ENCODE measurements at regions not wholly inside any gene's neighbourhood (a gene's known extent, or its start where the extent isn't known, plus 50 kb on each side); places are given as distances from the start of the nearest gene placed in this dataset.
"Not testable (repeated sequence)": the region's sequence is repeated elsewhere in the genome, so short reads cannot be mapped to it uniquely, and the experiment has no call there.

DNA sequence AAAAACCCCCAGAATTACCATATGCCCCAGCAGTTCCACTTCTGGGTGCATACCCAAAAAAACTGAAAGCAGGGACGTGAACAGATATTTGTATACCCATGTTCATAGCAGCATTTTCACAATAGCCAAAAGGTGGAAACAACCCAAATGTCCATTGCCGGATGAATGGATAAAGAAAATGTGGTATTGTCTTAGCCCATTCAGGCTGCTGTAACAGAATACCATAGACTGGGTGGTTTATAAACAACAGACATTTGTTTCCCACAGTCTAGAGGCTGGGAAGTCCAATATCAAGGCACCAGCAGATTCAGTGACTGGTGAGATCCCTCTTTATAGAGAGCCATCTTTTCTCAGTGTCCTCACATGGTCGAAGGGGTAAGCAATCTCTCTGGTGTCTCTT is 182.1 kb upstream of the ANKRD28 start:
- DNase-seq (ENCODE audit: low spot score in 2 of 2) = no peak
- H3K4me3 ChIP-seq (ENCODE audit: low read depth, poor library complexity, severe bottlenecking) = no peak overlapping the region
- 85 to 86% methylated on average over 3 of the region's 3 CpGs for WGBS, 2 donors
- TF ChIP-seq, protein P1, sequence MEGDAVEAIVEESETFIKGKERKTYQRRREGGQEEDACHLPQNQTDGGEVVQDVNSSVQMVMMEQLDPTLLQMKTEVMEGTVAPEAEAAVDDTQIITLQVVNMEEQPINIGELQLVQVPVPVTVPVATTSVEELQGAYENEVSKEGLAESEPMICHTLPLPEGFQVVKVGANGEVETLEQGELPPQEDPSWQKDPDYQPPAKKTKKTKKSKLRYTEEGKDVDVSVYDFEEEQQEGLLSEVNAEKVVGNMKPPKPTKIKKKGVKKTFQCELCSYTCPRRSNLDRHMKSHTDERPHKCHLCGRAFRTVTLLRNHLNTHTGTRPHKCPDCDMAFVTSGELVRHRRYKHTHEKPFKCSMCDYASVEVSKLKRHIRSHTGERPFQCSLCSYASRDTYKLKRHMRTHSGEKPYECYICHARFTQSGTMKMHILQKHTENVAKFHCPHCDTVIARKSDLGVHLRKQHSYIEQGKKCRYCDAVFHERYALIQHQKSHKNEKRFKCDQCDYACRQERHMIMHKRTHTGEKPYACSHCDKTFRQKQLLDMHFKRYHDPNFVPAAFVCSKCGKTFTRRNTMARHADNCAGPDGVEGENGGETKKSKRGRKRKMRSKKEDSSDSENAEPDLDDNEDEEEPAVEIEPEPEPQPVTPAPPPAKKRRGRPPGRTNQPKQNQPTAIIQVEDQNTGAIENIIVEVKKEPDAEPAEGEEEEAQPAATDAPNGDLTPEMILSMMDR (IDR thresholded peaks at IDR 0.05) = no peak
- TF ChIP-seq POLR2A (IDR thresholded peaks at IDR 0.05) = no peak
- intact Hi-C loops (cut with DNase I; ENCODE audit: low total_unique reads) = no loop called here

DNA sequence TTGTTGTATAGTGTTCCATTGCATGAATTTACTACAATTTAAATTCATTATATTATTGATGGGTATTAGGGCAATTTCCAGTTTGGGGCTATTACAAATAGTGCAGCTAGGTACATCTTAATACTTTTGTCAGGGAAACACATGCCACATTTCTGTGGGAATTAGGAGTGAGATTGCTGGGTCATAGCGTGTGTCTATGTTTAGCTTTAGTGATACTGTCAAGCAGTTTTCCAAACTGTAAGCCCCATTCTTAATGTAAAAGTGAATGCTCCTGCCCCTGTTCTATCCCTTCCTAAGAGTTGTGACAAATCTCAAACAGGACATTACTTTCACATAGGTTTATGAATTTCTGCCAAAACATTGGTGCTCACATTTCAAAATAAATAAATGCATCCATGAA is 184.5 kb upstream of the ANKRD28 start:
- TF ChIP-seq, protein P1 (IDR thresholded peaks at IDR 0.05) = no peak
- no peak for TF ChIP-seq POLR2A (IDR thresholded peaks at IDR 0.05)
- DNase-seq (ENCODE audit: low spot score in 2 of 2) = no peak
- intact Hi-C loops (cut with DNase I; ENCODE audit: low total_unique reads) = no loop called here
- 76 to 91% methylated on average over 1 of the region's 1 CpG for WGBS, 2 donors
- no peak overlapping the region for H3K4me3 ChIP-seq (ENCODE audit: low read depth, poor library complexity, severe bottlenecking)

DNA sequence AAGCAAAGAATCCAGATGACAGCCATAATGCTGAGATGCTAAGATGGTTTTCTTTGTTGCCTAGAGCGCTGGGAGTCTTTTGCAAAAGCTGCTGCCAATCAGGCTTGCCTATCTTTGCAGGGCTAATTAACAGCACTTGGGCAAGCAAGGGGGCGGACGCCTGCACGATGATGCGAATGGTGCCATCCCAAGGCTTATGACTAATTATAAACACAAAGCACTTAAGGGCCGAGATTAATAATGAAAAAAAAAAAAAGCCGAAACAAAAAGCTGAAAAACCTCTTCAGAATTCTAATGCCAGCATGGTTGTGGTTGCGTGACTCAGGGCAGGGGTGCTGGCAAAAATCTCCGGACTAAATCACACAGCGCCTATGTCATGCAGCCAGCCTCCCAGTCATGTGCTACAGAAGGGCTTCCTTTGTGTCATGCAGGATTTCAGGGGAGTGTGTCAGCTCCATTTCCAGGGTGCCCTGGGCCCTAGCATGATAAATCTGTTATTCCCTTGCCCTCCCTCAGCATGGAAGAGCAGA is 185.0 kb upstream of the ANKRD28 start:
- intact Hi-C loops (cut with DNase I; ENCODE audit: low total_unique reads) = no loop called here
- no peak overlapping the region for H3K4me3 ChIP-seq (ENCODE audit: low read depth, poor library complexity, severe bottlenecking)
- TF ChIP-seq, protein P1 (IDR thresholded peaks at IDR 0.05) = no peak
- TF ChIP-seq POLR2A (IDR thresholded peaks at IDR 0.05) = no peak
- DNase-seq (ENCODE audit: low spot score in 2 of 2) = peak in 1 of 2 donors; percentile 45
- 43 to 50% methylated on average over 10 of the region's 10 CpGs for WGBS, 2 donors

DNA sequence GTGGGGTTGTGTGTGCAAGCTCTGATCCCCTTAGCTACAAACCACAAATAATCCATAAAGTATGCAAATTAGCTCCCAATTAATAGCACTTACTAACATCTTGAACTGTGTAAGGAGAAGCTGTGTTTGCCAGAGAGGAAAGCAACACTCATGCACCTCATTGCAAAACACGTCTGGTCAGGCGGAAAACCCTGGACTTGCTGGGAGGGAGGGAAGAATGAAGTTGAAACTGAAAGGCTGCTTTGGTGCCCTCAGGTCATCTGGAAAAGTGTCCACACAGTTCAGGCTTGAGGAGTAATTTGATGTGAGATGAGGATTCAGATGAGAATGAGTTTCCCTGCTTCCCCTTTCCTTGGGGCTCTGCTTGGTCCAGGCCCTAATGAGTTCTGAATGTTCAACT is 185.5 kb upstream of the ANKRD28 start:
- 22 to 45% methylated on average over 2 of the region's 2 CpGs for WGBS, 2 donors
- intact Hi-C loops (cut with DNase I; ENCODE audit: low total_unique reads) = no loop called here
- TF ChIP-seq, protein P1 (IDR thresholded peaks at IDR 0.05) = no peak
- no peak for TF ChIP-seq POLR2A (IDR thresholded peaks at IDR 0.05)

DNA sequence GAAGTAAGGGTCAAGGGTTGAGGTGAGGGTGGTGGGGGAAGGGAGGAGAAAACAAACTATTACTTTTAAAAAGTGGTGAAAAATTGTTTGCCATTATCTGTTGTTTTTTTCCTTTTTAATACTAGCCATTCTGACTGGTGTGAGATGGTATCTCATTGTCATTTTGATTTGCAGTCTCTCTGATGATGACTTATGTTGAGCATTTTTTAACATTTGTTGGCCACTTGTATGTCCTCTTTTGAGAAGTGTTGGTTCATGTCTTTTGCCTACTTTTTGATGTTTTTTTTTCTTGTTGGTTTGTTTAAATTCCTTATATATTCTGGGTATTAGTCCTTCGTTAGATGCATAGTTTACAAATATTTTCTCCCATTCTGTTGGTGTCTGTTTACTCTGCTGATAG is 185.9 kb upstream of the ANKRD28 start:
- 90 to 92% methylated on average over 1 of the region's 1 CpG for WGBS, 2 donors
- no peak overlapping the region for H3K4me3 ChIP-seq (ENCODE audit: low read depth, poor library complexity, severe bottlenecking)
- intact Hi-C loops (cut with DNase I; ENCODE audit: low total_unique reads) = no loop called here
- DNase-seq (ENCODE audit: low spot score in 2 of 2) = no peak
- TF ChIP-seq, protein P1 (IDR thresholded peaks at IDR 0.05) = no peak
- TF ChIP-seq POLR2A (IDR thresholded peaks at IDR 0.05) = no peak

More for the DNA sequence above, 185.5 kb upstream of the ANKRD28 start:
- peak in 1 of 2 donors; percentile 26 for DNase-seq (ENCODE audit: low spot score in 2 of 2)
- H3K4me3 ChIP-seq (ENCODE audit: low read depth, poor library complexity, severe bottlenecking) = no peak overlapping the region

DNA sequence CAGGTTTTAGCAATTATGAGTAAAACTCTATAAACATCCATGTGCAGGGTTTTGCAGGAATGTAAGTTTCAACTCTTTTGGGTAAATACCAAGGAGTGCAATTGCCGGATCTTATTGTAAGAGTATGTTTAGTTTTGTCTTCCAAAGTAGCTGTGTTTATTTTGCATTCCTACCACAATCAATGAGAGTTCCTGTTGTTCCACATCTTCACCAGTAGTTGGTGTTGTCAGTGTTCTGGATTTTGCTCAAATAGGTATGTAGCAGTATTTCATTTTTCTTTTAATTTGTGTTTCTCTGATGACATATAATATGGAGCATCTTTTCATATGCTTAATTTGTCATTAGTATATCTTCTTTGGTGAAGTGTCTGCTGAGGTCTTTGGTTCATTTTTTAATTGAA is 185.1 kb upstream of the GALNT15 start:
- 85 to 94% methylated on average over 1 of the region's 1 CpG for WGBS, 2 donors
- TF ChIP-seq POLR2A (IDR thresholded peaks at IDR 0.05) = no peak
- TF ChIP-seq, protein P1 (IDR thresholded peaks at IDR 0.05) = no peak
- DNase-seq (ENCODE audit: low spot score in 2 of 2) = no peak
- intact Hi-C loops (cut with DNase I; ENCODE audit: low total_unique reads) = no loop called here
- no peak overlapping the region for H3K4me3 ChIP-seq (ENCODE audit: low read depth, poor library complexity, severe bottlenecking)

DNA sequence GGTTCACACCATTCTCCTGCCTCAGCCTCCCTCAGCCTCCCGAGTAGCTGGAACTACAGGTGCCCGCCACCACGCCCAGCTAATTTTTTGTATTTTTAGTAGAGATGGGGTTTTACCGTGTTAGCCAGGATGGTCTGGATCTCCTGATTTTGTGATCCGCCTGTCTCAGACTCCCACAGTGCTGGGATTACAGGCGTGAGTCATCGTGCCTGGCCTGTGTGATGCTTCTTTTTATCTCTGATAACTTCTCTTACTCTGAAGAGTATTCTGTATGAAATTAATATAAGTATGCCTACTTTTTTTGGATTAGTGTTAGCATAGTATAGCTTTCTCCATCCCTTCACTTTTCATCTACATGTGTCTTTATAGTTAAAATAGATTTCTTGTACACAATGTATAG is 180.8 kb upstream of the GALNT15 start:
- H3K4me3 ChIP-seq (ENCODE audit: low read depth, poor library complexity, severe bottlenecking); intact Hi-C loops (cut with DNase I; ENCODE audit: low total_unique reads); DNase-seq (ENCODE audit: low spot score in 2 of 2): not testable (repeated sequence)
- 82 to 98% methylated on average over 7 of the region's 7 CpGs for WGBS, 2 donors

DNA sequence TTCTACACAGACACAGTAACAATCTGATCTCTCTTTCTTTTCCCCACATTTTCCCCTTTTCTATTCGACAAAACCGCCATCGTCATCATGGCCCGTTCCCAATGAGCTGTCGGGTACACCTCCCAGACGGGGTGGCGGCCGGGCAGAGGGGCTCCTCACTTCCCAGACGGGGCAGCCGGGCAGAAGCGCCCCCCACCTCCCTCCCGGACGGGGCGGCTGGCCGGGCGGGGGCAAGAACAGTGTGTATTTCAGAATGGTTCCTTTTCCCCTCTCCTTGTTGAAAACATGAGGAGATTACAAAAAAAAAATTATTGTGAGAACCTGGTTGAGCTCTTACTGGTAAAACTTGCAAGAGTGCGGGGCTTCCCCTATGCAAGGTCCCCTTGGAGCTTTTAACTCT is 178.0 kb upstream of the GALNT15 start:
- DNase-seq (ENCODE audit: low spot score in 2 of 2); H3K4me3 ChIP-seq (ENCODE audit: low read depth, poor library complexity, severe bottlenecking); intact Hi-C loops (cut with DNase I; ENCODE audit: low total_unique reads): not testable (repeated sequence)
- 92 to 97% methylated on average over 17 of the region's 17 CpGs for WGBS, 2 donors

All from lower leg skin (tissue), 4 donors.